Neural progenitor cell (in vitro differentiated cells): ENCODE measurements at regions not wholly inside any gene's neighbourhood (a gene's known extent, or its start where the extent isn't known, plus 50 kb on each side); places are given as distances from the start of the nearest gene placed in this dataset.

Experiments
- DNase-seq: peaks from one replicate; pipeline ENCODE4 v3.0.0-alpha.2; 2016; ENCODE audit warnings: low spot score
- H2AFZ ChIP-seq: fragments of 200-600 bp; sonication (generic); replicated peaks from 2 replicates; pipeline ENCODE4 v1.6.1; 2016; ENCODE audit warnings: antibody characterized with exemption
- H3F3A ChIP-seq: fragments of 200-600 bp; sonication (generic); 2 replicates; pipeline ENCODE4 v1.6.1; 2016; ENCODE audit warnings: antibody characterized with exemption, low read depth
- H3K27ac ChIP-seq: fragments of 200-600 bp; sonication (generic); 2 replicates; pipeline ENCODE4 v1.5.1; 2016; ENCODE audit warnings: mild to moderate bottlenecking
- H3K27me3 ChIP-seq: fragments of 200-600 bp; sonication (generic); 2 replicates; pipeline ENCODE4 v1.6.1; 2016; ENCODE audit warnings: mild to moderate bottlenecking, moderate library complexity
- H3K36me3 ChIP-seq: fragments of 200-600 bp; sonication (generic); 2 replicates; pipeline ENCODE4 v1.5.1; 2016
- H3K4me1 ChIP-seq: fragments of 200-600 bp; sonication (generic); 2 replicates; pipeline ENCODE4 v1.6.1; 2016; ENCODE audit warnings: mixed run types
- H3K4me2 ChIP-seq: fragments of 200-600 bp; sonication (generic); 2 replicates; pipeline ENCODE4 v1.6.1; 2016
- H3K4me3 ChIP-seq: fragments of 200-600 bp; sonication (generic); 2 replicates; pipeline ENCODE4 v1.5.1; 2016
- H3K79me2 ChIP-seq: fragments of 200-600 bp; sonication (generic); 2 replicates; pipeline ENCODE4 v1.6.1; 2016; ENCODE audit warnings: low read depth
- H3K9ac ChIP-seq: fragments of 200-600 bp; sonication (generic); 2 replicates; pipeline ENCODE4 v1.6.1; 2016
- H3K9me3 ChIP-seq: fragments of 200-600 bp; sonication (generic); 2 replicates; pipeline ENCODE4 v1.5.1; 2016; ENCODE audit warnings: low read depth
- H4K20me1 ChIP-seq: fragments of 200-600 bp; sonication (generic); 2 replicates; pipeline ENCODE4 v1.6.1; 2016; ENCODE audit warnings: low read depth
- H3K27ac Mint-ChIP-seq: 3 replicates; pipeline ENCODE4 v1.8.0; 2021; ENCODE audit warnings: mixed read lengths
- H3K27me3 Mint-ChIP-seq: 2 replicates; pipeline ENCODE4 v1.8.0; 2022; ENCODE audit warnings: low read depth, mild to moderate bottlenecking, inconsistent platforms, moderate library complexity, mixed read lengths; ENCODE audit not compliant: insufficient read depth
- H3K36me3 Mint-ChIP-seq: 3 replicates; pipeline ENCODE4 v1.8.0; 2021; ENCODE audit warnings: mixed read lengths
- H3K4me1 Mint-ChIP-seq: 3 replicates; pipeline ENCODE4 v1.8.0; 2021; ENCODE audit warnings: mixed read lengths
- H3K4me3 Mint-ChIP-seq: 3 replicates; pipeline ENCODE4 v1.8.0; 2021; ENCODE audit warnings: mild to moderate bottlenecking, moderate library complexity, mixed read lengths
- H3K9me3 Mint-ChIP-seq: 3 replicates; pipeline ENCODE4 v1.8.0; 2020; ENCODE audit warnings: mixed read lengths
- EZH2 ChIP-seq: fragments of 200-600 bp; sonication (generic); IDR thresholded peaks from 2 replicates; pipeline ENCODE4 v1.6.1; 2017; ENCODE audit warnings: antibody characterized with exemption, mild to moderate bottlenecking, moderate library complexity
- EZH2phosphoT487 ChIP-seq: fragments of 200-600 bp; sonication (generic); IDR thresholded peaks from 2 replicates; pipeline ENCODE4 v1.6.1; 2017; ENCODE audit warnings: antibody characterized with exemption
- TF ChIP-seq, protein P1 (sequence below): fragments of 200-600 bp; sonication (generic); IDR thresholded peaks from 2 replicates; pipeline ENCODE4 v1.5.1; 2017; ENCODE audit warnings: antibody characterized with exemption, mild to moderate bottlenecking

DNA sequence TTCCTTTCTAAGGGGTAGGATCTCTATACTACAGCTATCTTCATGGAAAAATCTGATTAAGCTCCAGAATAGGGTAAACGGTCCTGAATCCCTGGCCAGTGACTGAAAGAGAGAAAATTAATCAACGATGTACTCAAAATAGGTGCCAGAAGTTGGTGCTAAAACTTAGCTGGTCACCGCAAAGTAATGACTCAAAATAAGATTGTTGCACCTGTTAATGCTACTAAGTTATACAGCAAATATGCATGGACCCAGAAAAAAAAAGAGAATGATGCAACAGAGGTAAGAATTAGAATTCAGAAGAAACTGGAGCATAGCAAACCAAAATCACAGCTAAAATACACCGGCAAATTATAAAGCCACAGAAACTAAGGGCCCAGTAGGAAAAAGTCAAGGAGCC, 239.7 kb upstream of the FAM241A start:
- Mint-ChIP-seq H3K4me1 (no peaks in the 10 kb centered on the region), H3K27me3 (peaks cover 7% of the 10 kb centered on the region), H3K27ac (no peak overlapping the region), H3K4me3 (no peak overlapping the region), H3K36me3 (no peaks in the 10 kb centered on the region), H3K9me3 (no peaks in the 10 kb centered on the region)
- Histone ChIP-seq H2AFZ (no peak overlapping the region), H3K79me2 (no peaks in the 10 kb centered on the region), H3K4me1 (no peaks in the 10 kb centered on the region), H3K9ac (no peak overlapping the region), H3F3A (no peaks in the 10 kb centered on the region), H3K27me3 (no peaks in the 10 kb centered on the region), H3K9me3 (no peaks in the 10 kb centered on the region), H3K4me3 (no peak overlapping the region), H3K4me2 (no peak overlapping the region), H4K20me1 (no peaks in the 10 kb centered on the region), H3K27ac (no peak overlapping the region), H3K36me3 (no peaks in the 10 kb centered on the region)
- TF ChIP-seq EZH2, result no peak
- TF ChIP-seq, protein P1, sequence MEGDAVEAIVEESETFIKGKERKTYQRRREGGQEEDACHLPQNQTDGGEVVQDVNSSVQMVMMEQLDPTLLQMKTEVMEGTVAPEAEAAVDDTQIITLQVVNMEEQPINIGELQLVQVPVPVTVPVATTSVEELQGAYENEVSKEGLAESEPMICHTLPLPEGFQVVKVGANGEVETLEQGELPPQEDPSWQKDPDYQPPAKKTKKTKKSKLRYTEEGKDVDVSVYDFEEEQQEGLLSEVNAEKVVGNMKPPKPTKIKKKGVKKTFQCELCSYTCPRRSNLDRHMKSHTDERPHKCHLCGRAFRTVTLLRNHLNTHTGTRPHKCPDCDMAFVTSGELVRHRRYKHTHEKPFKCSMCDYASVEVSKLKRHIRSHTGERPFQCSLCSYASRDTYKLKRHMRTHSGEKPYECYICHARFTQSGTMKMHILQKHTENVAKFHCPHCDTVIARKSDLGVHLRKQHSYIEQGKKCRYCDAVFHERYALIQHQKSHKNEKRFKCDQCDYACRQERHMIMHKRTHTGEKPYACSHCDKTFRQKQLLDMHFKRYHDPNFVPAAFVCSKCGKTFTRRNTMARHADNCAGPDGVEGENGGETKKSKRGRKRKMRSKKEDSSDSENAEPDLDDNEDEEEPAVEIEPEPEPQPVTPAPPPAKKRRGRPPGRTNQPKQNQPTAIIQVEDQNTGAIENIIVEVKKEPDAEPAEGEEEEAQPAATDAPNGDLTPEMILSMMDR, result no peak
- TF ChIP-seq EZH2phosphoT487, result no peak
- no peak for DNase-seq

DNA sequence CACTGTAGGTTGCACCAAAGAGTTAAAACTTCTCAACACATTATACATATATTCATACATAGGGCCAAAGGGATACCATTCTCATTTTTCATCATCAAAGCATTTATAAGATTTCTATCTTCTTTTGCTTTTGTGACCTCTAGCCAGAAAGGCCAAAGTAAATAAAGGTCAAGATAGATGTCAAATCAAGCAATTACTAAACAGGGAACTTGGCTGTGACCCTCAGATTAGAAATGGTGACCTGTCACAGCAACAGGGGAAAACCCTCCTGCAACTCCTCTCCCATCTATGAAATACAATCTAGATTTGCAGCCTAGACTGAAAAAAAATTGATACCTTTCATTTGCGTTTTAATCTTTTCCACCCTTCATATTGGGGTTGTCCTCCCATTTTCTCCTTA, 225.6 kb upstream of the FAM241A start:
- Histone ChIP-seq H3K4me3 (no peak overlapping the region), H3K36me3 (no peaks in the 10 kb centered on the region), H3F3A (no peaks in the 10 kb centered on the region), H3K79me2 (no peaks in the 10 kb centered on the region), H4K20me1 (no peaks in the 10 kb centered on the region), H2AFZ (no peak overlapping the region), H3K27ac (no peak overlapping the region), H3K27me3 (no peaks in the 10 kb centered on the region), H3K9me3 (no peaks in the 10 kb centered on the region), H3K9ac (no peak overlapping the region), H3K4me1 (no peaks in the 10 kb centered on the region), H3K4me2 (no peak overlapping the region)
- DNase-seq, result no peak
- Mint-ChIP-seq H3K9me3 (no peaks in the 10 kb centered on the region), H3K36me3 (no peaks in the 10 kb centered on the region), H3K27me3 (peaks cover 4% of the 10 kb centered on the region), H3K27ac (no peak overlapping the region), H3K4me3 (no peak overlapping the region), H3K4me1 (no peaks in the 10 kb centered on the region)
- TF ChIP-seq EZH2 (no peak), EZH2phosphoT487 (no peak)
- TF ChIP-seq, protein P1, result no peak

DNA sequence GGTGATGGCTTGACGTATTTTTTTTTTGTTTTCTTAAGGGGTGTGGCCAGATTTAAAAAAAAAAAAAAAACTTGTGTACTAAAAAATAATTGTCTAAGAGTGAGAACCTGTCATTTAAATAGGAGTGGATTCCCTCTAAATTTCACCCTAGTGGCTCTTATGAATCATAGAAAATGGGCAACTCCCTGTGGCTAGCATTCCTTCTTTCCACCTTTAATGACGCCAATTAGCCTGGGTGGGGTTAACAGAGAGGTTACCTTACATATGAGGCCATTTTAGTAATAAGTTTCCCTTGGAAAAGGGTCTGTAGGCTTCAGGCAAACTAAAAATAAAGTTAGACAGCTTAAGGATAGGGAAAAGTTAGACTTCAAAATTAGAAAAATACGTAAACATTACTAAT, 223.5 kb upstream of the FAM241A start:
- no peaks in the 10 kb centered on the region for H3K4me1 Mint-ChIP-seq
- H3K27me3 Mint-ChIP-seq, result peaks cover 2% of the 10 kb centered on the region
- Histone ChIP-seq H3K79me2 (no peaks in the 10 kb centered on the region), H4K20me1 (no peaks in the 10 kb centered on the region), H3K9ac (no peak overlapping the region), H3K4me3 (no peak overlapping the region), H3K4me2 (no peak overlapping the region), H3K4me1 (no peaks in the 10 kb centered on the region), H3K36me3 (no peaks in the 10 kb centered on the region), H3K9me3 (no peaks in the 10 kb centered on the region), H2AFZ (no peak overlapping the region), H3K27me3 (no peaks in the 10 kb centered on the region), H3K27ac (no peak overlapping the region), H3F3A (no peaks in the 10 kb centered on the region)
- TF ChIP-seq, protein P1, result no peak
- TF ChIP-seq EZH2phosphoT487 (no peak), EZH2 (no peak)
- H3K27ac Mint-ChIP-seq, result no peak overlapping the region
- no peaks in the 10 kb centered on the region for H3K36me3 Mint-ChIP-seq
- H3K4me3 Mint-ChIP-seq, result no peak overlapping the region
- DNase-seq, result no peak
- no peaks in the 10 kb centered on the region for H3K9me3 Mint-ChIP-seq

DNA sequence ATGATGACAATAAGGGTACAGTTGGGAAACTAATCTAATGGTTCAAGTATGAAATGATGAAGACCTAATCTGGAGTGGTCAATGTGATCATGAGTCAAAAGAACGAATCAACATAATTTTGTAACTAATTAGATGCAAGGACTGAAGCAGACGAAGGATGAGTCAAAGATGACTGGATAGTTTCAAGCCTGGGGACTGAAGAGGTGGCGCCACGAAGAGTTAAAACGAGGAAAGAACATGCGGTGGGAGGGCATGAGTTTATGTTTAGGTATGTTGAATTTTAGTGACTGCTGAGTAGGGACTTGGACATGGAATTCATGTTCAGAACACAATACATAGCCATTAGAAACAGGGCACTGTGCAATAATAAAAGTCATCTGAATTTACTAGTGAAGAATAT, 221.5 kb upstream of the FAM241A start:
- no peaks in the 10 kb centered on the region for H4K20me1 ChIP-seq
- no peak overlapping the region for H3K4me3 Mint-ChIP-seq
- H3K27me3 ChIP-seq, result no peaks in the 10 kb centered on the region
- no peaks in the 10 kb centered on the region for H3K4me1 Mint-ChIP-seq
- no peaks in the 10 kb centered on the region for H3K36me3 Mint-ChIP-seq
- no peaks in the 10 kb centered on the region for H3K36me3 ChIP-seq
- TF ChIP-seq, protein P1, result no peak
- no peak for TF ChIP-seq EZH2phosphoT487
- no peak for TF ChIP-seq EZH2
- H3K27ac ChIP-seq, result no peak overlapping the region
- H2AFZ ChIP-seq, result no peak overlapping the region
- H3K9me3 Mint-ChIP-seq, result no peaks in the 10 kb centered on the region
- no peak overlapping the region for H3K4me3 ChIP-seq
- H3K4me1 ChIP-seq, result no peaks in the 10 kb centered on the region
- no peak overlapping the region for H3K9ac ChIP-seq
- no peak for DNase-seq
- no peaks in the 10 kb centered on the region for H3K9me3 ChIP-seq
- no peaks in the 10 kb centered on the region for H3F3A ChIP-seq
- no peaks in the 10 kb centered on the region for H3K79me2 ChIP-seq
- no peak overlapping the region for H3K27ac Mint-ChIP-seq
- H3K27me3 Mint-ChIP-seq, result peaks cover 2% of the 10 kb centered on the region
- no peak overlapping the region for H3K4me2 ChIP-seq
